ENCODE measurements at regions not wholly inside any gene's neighbourhood (a gene's known extent, or its start where the extent isn't known, plus 50 kb on each side); places are given as distances from the start of the nearest gene placed in this dataset.

GRCh38 chr9:16243798-16244197 is 626.7 kb downstream of the BNC2 start:
- intact Hi-C loops (cut with micrococcal nuclease): no loop called here
- CTCF ChIA-PET: no interaction called here
- H3K4me3 Mint-ChIP-seq: no peak overlapping the region
- H3K9me3 Mint-ChIP-seq: peaks cover 3% of the 10 kb centered on the region
- no peak overlapping the region for H3K27ac Mint-ChIP-seq
- H3K36me3 Mint-ChIP-seq: no peaks in the 10 kb centered on the region
- DNase-seq: no peak
- no peaks in the 10 kb centered on the region for H3K27me3 Mint-ChIP-seq
- POLR2A ChIA-PET: no interaction called here
- no peaks in the 10 kb centered on the region for H3K4me1 Mint-ChIP-seq (ENCODE audit: low read depth)

GRCh38 chr9:16245756-16246440 is 624.6 kb downstream of the BNC2 start:
- Mint-ChIP-seq H3K9me3 (peaks cover 6% of the 10 kb centered on the region), H3K36me3 (no peaks in the 10 kb centered on the region), H3K27ac (no peak overlapping the region), H3K4me1 (ENCODE audit: low read depth) (no peaks in the 10 kb centered on the region), H3K27me3 (no peaks in the 10 kb centered on the region), H3K4me3 (no peak overlapping the region)
- no peak for DNase-seq
- POLR2A ChIA-PET: no interaction called here
- CTCF ChIA-PET: no interaction called here
- intact Hi-C loops (cut with micrococcal nuclease): no loop called here

- Mint-ChIP-seq H3K36me3 (no peaks in the 10 kb centered on the region), H3K27ac (no peak overlapping the region), H3K9me3 (peaks cover 3% of the 10 kb centered on the region), H3K4me1 (ENCODE audit: low read depth) (no peaks in the 10 kb centered on the region), H3K4me3 (no peak overlapping the region), H3K27me3 (no peaks in the 10 kb centered on the region)
- POLR2A ChIA-PET: no interaction called here
- no peak for DNase-seq
- CTCF ChIA-PET: no interaction called here
- intact Hi-C loops (cut with micrococcal nuclease): no loop called here
These were observed 623.7 kb downstream of the BNC2 start for GRCh38 chr9:16246785-16247184.

GRCh38 chr9:16247188-16247875 is 623.1 kb downstream of the BNC2 start:
- intact Hi-C loops (cut with micrococcal nuclease): no loop called here
- CTCF ChIA-PET: no interaction called here

GRCh38 chr9:16248822-16249221 is 621.6 kb downstream of the BNC2 start:
- ChIA-PET POLR2A (no interaction called here), CTCF (no interaction called here)
- no peaks in the 10 kb centered on the region for H3K27me3 Mint-ChIP-seq
- no peak for DNase-seq
- H3K27ac Mint-ChIP-seq: no peak overlapping the region
- no peaks in the 10 kb centered on the region for H3K4me1 Mint-ChIP-seq (ENCODE audit: low read depth)
- H3K36me3 Mint-ChIP-seq: no peaks in the 10 kb centered on the region
- peaks cover 3% of the 10 kb centered on the region for H3K9me3 Mint-ChIP-seq
- intact Hi-C loops (cut with micrococcal nuclease): no loop called here
- H3K4me3 Mint-ChIP-seq: no peak overlapping the region

More at GRCh38 chr9:16247188-16247875, 623.1 kb downstream of the BNC2 start:
- Mint-ChIP-seq H3K4me1 (ENCODE audit: low read depth) (no peaks in the 10 kb centered on the region), H3K9me3 (peaks cover 3% of the 10 kb centered on the region), H3K36me3 (no peaks in the 10 kb centered on the region), H3K27ac (no peak overlapping the region), H3K4me3 (no peak overlapping the region), H3K27me3 (no peaks in the 10 kb centered on the region)
- no peak for DNase-seq
- POLR2A ChIA-PET: no interaction called here

GRCh38 chr9:16252616-16253015 is 617.9 kb downstream of the BNC2 start:
- peaks cover 3% of the 10 kb centered on the region for H3K9me3 Mint-ChIP-seq
- POLR2A ChIA-PET: no interaction called here
- no peak overlapping the region for H3K4me3 Mint-ChIP-seq
- no peaks in the 10 kb centered on the region for H3K4me1 Mint-ChIP-seq (ENCODE audit: low read depth)
- CTCF ChIA-PET: no interaction called here
- intact Hi-C loops (cut with micrococcal nuclease): no loop called here
- no peaks in the 10 kb centered on the region for H3K36me3 Mint-ChIP-seq
- no peaks in the 10 kb centered on the region for H3K27me3 Mint-ChIP-seq
- no peak overlapping the region for H3K27ac Mint-ChIP-seq
- no peak for DNase-seq

GRCh38 chr9:16254674-16255073 is 615.8 kb downstream of the BNC2 start:
- CTCF ChIA-PET: no interaction called here
- H3K9me3 Mint-ChIP-seq: peaks cover 3% of the 10 kb centered on the region
- H3K36me3 Mint-ChIP-seq: no peaks in the 10 kb centered on the region
- intact Hi-C loops (cut with micrococcal nuclease): no loop called here
- POLR2A ChIA-PET: no interaction called here
- no peak overlapping the region for H3K4me3 Mint-ChIP-seq
- no peak overlapping the region for H3K27ac Mint-ChIP-seq
- no peaks in the 10 kb centered on the region for H3K4me1 Mint-ChIP-seq (ENCODE audit: low read depth)
- no peaks in the 10 kb centered on the region for H3K27me3 Mint-ChIP-seq
- DNase-seq: no peak

GRCh38 chr9:16255217-16255616 is 615.3 kb downstream of the BNC2 start:
- H3K4me1 Mint-ChIP-seq (ENCODE audit: low read depth): no peaks in the 10 kb centered on the region
- no peak overlapping the region for H3K4me3 Mint-ChIP-seq
- no peaks in the 10 kb centered on the region for H3K36me3 Mint-ChIP-seq
- intact Hi-C loops (cut with micrococcal nuclease): no loop called here
- no peak overlapping the region for H3K27ac Mint-ChIP-seq
- H3K27me3 Mint-ChIP-seq: no peaks in the 10 kb centered on the region
- ChIA-PET POLR2A (no interaction called here), CTCF (no interaction called here)
- H3K9me3 Mint-ChIP-seq: peaks cover under 1% of the 10 kb centered on the region
- DNase-seq: no peak

- no peaks in the 10 kb centered on the region for H3K36me3 Mint-ChIP-seq
- H3K27ac Mint-ChIP-seq: no peak overlapping the region
- H3K9me3 Mint-ChIP-seq: no peaks in the 10 kb centered on the region
- H3K4me1 Mint-ChIP-seq (ENCODE audit: low read depth): no peaks in the 10 kb centered on the region
- intact Hi-C loops (cut with micrococcal nuclease): no loop called here
- H3K27me3 Mint-ChIP-seq: no peaks in the 10 kb centered on the region
- DNase-seq: no peak
- ChIA-PET POLR2A (no interaction called here), CTCF (no interaction called here)
- no peak overlapping the region for H3K4me3 Mint-ChIP-seq
These were observed 612.9 kb downstream of the BNC2 start for GRCh38 chr9:16257604-16258003.

- no peak for DNase-seq
- ChIA-PET CTCF (no interaction called here), POLR2A (no interaction called here)
- Mint-ChIP-seq H3K27ac (no peak overlapping the region), H3K36me3 (no peaks in the 10 kb centered on the region), H3K4me1 (ENCODE audit: low read depth) (no peaks in the 10 kb centered on the region), H3K9me3 (no peaks in the 10 kb centered on the region), H3K4me3 (no peak overlapping the region), H3K27me3 (no peaks in the 10 kb centered on the region)
- intact Hi-C loops (cut with micrococcal nuclease): no loop called here
These were observed 612.3 kb downstream of the BNC2 start for GRCh38 chr9:16258191-16258590.

GRCh38 chr9:16258708-16259107 is 611.8 kb downstream of the BNC2 start:
- ChIA-PET POLR2A (no interaction called here), CTCF (interaction anchor here (0.8 kb wide), 1 partner anchor 9 kb away, joined by 4 read pairs; no protein-coding TSS in a partner anchor)
- Mint-ChIP-seq H3K36me3 (no peaks in the 10 kb centered on the region), H3K27me3 (no peaks in the 10 kb centered on the region), H3K27ac (no peak overlapping the region), H3K9me3 (no peaks in the 10 kb centered on the region), H3K4me1 (ENCODE audit: low read depth) (no peaks in the 10 kb centered on the region), H3K4me3 (no peak overlapping the region)
- intact Hi-C loops (cut with micrococcal nuclease): no loop called here
- DNase-seq: no peak

- Mint-ChIP-seq H3K27ac (no peak overlapping the region), H3K4me3 (no peak overlapping the region)
- CTCF ChIA-PET: no interaction called here
These were observed 607.8 kb downstream of the BNC2 start for GRCh38 chr9:16262477-16263261.

GRCh38 chr9:16265688-16266087 is 604.8 kb downstream of the BNC2 start:
- no peak overlapping the region for H3K27ac Mint-ChIP-seq
- no peaks in the 10 kb centered on the region for H3K27me3 Mint-ChIP-seq
- H3K36me3 Mint-ChIP-seq: no peaks in the 10 kb centered on the region
- POLR2A ChIA-PET: no interaction called here
- DNase-seq: no peak
- intact Hi-C loops (cut with micrococcal nuclease): no loop called here
- CTCF ChIA-PET: interaction anchor here (0.9 kb wide), 1 partner anchor 9 kb away, joined by 3 read pairs; no protein-coding TSS in a partner anchor
- H3K4me1 Mint-ChIP-seq (ENCODE audit: low read depth): no peaks in the 10 kb centered on the region
- H3K4me3 Mint-ChIP-seq: no peak overlapping the region
- peaks cover 4% of the 10 kb centered on the region for H3K9me3 Mint-ChIP-seq

More at GRCh38 chr9:16262477-16263261, 607.8 kb downstream of the BNC2 start:
- H3K36me3 Mint-ChIP-seq: no peaks in the 10 kb centered on the region
- intact Hi-C loops (cut with micrococcal nuclease): no loop called here
- peaks cover 4% of the 10 kb centered on the region for H3K9me3 Mint-ChIP-seq
- H3K27me3 Mint-ChIP-seq: no peaks in the 10 kb centered on the region
- no peak for DNase-seq
- H3K4me1 Mint-ChIP-seq (ENCODE audit: low read depth): no peaks in the 10 kb centered on the region
- POLR2A ChIA-PET: no interaction called here

Measured in activated CD4-positive, alpha-beta memory T cell treated with anti-CD3 and anti-CD28 coated beads for 36 hours (primary cell).